Right lobe of liver (tissue), 6 donors: ENCODE measurements at regions not wholly inside any gene's neighbourhood (a gene's known extent, or its start where the extent isn't known, plus 50 kb on each side); places are given as distances from the start of the nearest gene placed in this dataset.

ENCODE experiments used
- ATAC-seq, 4 donors: fragments of 200-7000 bp; cut with Tn5 transposase; one replicate each; pipeline ENCODE4 v1.9.1; 2020; ENCODE audit warnings: mild to moderate bottlenecking in 4 of 4, moderate library complexity in 4 of 4
- DNase-seq, 3 donors: peaks; one replicate each; pipeline ENCODE4 v3.0.0-alpha.2; 2020
- H3K27ac ChIP-seq, 3 donors: fragments of 200-600 bp; one replicate each; pipeline ENCODE4 v1.8.0; 2022
- H3K27me3 ChIP-seq, 2 donors: fragments of 200-600 bp; one replicate each; pipeline ENCODE4 v1.8.0; 2022
- H3K36me3 ChIP-seq, 4 donors: fragments of 200-600 bp; sonication (generic) in 1 of 4; one replicate each; pipeline versions ENCODE4 v1.5.1 to v1.8.0; 2017 to 2022; ENCODE audit warnings: control low read depth in 1 of 4
- H3K4me1 ChIP-seq, 4 donors: fragments of 200-600 bp; sonication (generic) in 1 of 4; one replicate each; pipeline versions ENCODE4 v1.5.1 to v1.8.0; 2017 to 2022; ENCODE audit warnings: control low read depth in 1 of 4
- H3K4me3 ChIP-seq, 3 donors: fragments of 200-600 bp; one replicate each; pipeline ENCODE4 v1.8.0; 2022
- H3K9me3 ChIP-seq, 4 donors: fragments of 200-600 bp; sonication (generic) in 1 of 4; one replicate each; pipeline versions ENCODE4 v1.5.1 to v1.8.0; 2017 to 2022; ENCODE audit warnings: control low read depth in 1 of 4
- CTCF ChIP-seq, 4 donors: fragments of 200-600 bp in 3 of 4; fragments of 450-650 bp in 1 of 4; IDR thresholded peaks; one replicate each; pipeline versions ENCODE4 v1.5.1 to v1.8.0; 2016 to 2022; ENCODE audit warnings: antibody characterized with exemption in 4 of 4, mild to moderate bottlenecking in 2 of 4
- POLR2A ChIP-seq: fragments of 450-650 bp; IDR thresholded peaks from one replicate; pipeline ENCODE4 v1.6.1; 2017; ENCODE audit warnings: antibody characterized with exemption, mild to moderate bottlenecking
- WGBS: methylation state at CpG from one replicate; pipeline ENCODE4 v1.1.6; 2018; ENCODE audit warnings: low coverage, low lambda C conversion rate; ENCODE audit not compliant: insufficient coverage; ENCODE audit errors: missing lambda C conversion rate; 5-methylcytosine and 5-hydroxymethylcytosine counted together
- intact Hi-C, 2 donors: fragments of 100-400 bp; cut with DNase I; formaldehyde crosslinking; loops; one replicate each; pipeline versions ENCODE4 v1.11.2 to v1.14.1; 2022
- donor health status: DM: no; HTN: yes; CAD: no.
- donor health status: DM: no; HTN: no; CAD: no.
- donor health status: DM: no; HTN: no; CAD: no.
- donor health status: DM: no; HTN: yes; CAD: no.
- donor health status: DM: no; HTN: yes; CAD: no.

DNA sequence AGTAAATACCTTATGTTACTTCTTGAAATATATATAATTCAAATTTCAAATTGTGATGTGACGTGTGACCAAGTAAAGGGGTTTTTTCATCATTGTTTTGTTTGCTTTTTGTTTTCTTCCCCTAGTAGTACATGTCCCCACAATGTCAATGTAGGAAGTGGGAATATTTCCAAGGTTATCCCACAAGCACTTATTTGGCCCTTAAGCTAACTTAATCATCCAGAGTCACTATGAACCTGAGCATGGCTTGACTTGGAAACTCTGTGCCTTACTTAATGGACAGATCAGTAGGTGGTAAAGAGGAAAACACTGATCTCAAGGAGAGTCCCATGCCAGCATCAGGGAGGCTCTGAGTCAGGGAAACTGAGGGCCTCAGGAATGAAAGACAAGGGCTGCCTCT lies 569.3 kb upstream of the IGFBP3 start:
- TF ChIP-seq CTCF (IDR thresholded peaks at IDR 0.05) (no peak), POLR2A (no peak)
- no peak overlapping the region for H3K27ac ChIP-seq
- 87% methylated on average over 1 of the region's 1 CpG for WGBS
- ATAC-seq = no peak
- intact Hi-C loops = no loop called here
- no peaks in the 10 kb centered on the region for H3K27me3 ChIP-seq
- no peak overlapping the region for H3K4me3 ChIP-seq
- H3K9me3 ChIP-seq = no peaks in the 10 kb centered on the region
- no peaks in the 10 kb centered on the region for H3K36me3 ChIP-seq
- H3K4me1 ChIP-seq = no peaks in the 10 kb centered on the region
- DNase-seq = no peak

DNA sequence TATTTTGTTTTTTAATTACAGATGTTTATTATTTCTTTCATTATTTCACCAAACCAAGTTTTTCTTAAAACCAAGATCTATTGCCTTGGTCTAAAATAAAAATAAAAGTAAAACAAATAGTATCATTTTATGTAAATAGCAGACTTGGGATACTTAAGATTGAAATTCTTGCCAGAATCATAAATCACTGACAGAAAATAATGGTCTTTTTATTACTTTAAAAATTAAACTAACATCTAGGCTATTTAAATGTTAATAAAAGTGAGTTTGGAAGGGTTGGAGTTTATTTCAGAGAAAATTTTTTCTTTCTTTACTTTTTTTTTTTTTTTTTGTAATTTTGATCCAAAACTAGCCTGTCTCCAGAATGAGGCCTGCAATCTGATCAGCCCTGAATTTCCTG lies 568.0 kb upstream of the IGFBP3 start:
- Histone ChIP-seq H3K4me1 (no peaks in the 10 kb centered on the region), H3K9me3 (no peaks in the 10 kb centered on the region), H3K4me3 (no peak overlapping the region), H3K36me3 (no peaks in the 10 kb centered on the region), H3K27ac (no peak overlapping the region), H3K27me3 (no peaks in the 10 kb centered on the region)
- ATAC-seq (no peak), DNase-seq (no peak)
- TF ChIP-seq CTCF (IDR thresholded peaks at IDR 0.05) = no peak
- intact Hi-C loops = no loop called here

- Histone ChIP-seq H3K9me3 (no peaks in the 10 kb centered on the region), H3K36me3 (no peaks in the 10 kb centered on the region), H3K27ac (no peak overlapping the region), H3K4me3 (no peak overlapping the region), H3K4me1 (no peaks in the 10 kb centered on the region), H3K27me3 (no peaks in the 10 kb centered on the region)
- ATAC-seq = no peak
- no peak for DNase-seq
- 35% methylated on average over 2 of the region's 2 CpGs for WGBS
- intact Hi-C loops = no loop called here
- TF ChIP-seq POLR2A = no peak
Observed at GRCh38 chr7:46488607-46489006, 567.5 kb upstream of the IGFBP3 start.

GRCh38 chr7:46486256-46487206 lies 565.5 kb upstream of the IGFBP3 start:
- 54% methylated on average over 5 of the region's 5 CpGs for WGBS
- peak in 1 of 3 donors; percentile 19 for DNase-seq

More at GRCh38 chr7:46486256-46487206, 565.5 kb upstream of the IGFBP3 start:
- H3K4me3 ChIP-seq = no peak overlapping the region
- intact Hi-C loops = no loop called here
- H3K27ac ChIP-seq = no peak overlapping the region
- TF ChIP-seq POLR2A (no peak), CTCF (IDR thresholded peaks at IDR 0.05) (no peak)
- peak in 1 of 4 donors; percentile 62 for ATAC-seq
- H3K27me3 ChIP-seq = no peaks in the 10 kb centered on the region
- no peaks in the 10 kb centered on the region for H3K9me3 ChIP-seq
- no peaks in the 10 kb centered on the region for H3K36me3 ChIP-seq
- no peaks in the 10 kb centered on the region for H3K4me1 ChIP-seq
